Left ventricle myocardium superior (tissue), 1 donor: ENCODE measurements at regions not wholly inside any gene's neighbourhood (a gene's known extent, or its start where the extent isn't known, plus 50 kb on each side); places are given as distances from the start of the nearest gene placed in this dataset.

Source experiments
- ATAC-seq: fragments of 200-7000 bp; cut with Tn5 transposase; one replicate; pipeline ENCODE4 v1.9.1; 2020; ENCODE audit warnings: mild to moderate bottlenecking, moderate library complexity
- DNase-seq: peaks from one replicate; pipeline ENCODE4 v3.0.0-alpha.2; 2020
- intact Hi-C: fragments of 100-400 bp; cut with micrococcal nuclease; formaldehyde crosslinking; loops from one replicate; pipeline ENCODE4 v1.11.0; 2022
- donor health status: DM: no; HTN: yes; CAD: no; lungs with severe emphysema.

- intact Hi-C loops = no loop called here
- DNase-seq (no peak), ATAC-seq (no peak)
These were observed 105.1 kb downstream of the VCPKMT start for GRCh38 chr14:50011242-50011641.

- no peak for ATAC-seq
- no peak for DNase-seq
- intact Hi-C loops = no loop called here
These were observed 103.7 kb downstream of the VCPKMT start for GRCh38 chr14:50012644-50013043.

- intact Hi-C loops = no loop called here
- ATAC-seq (no peak), DNase-seq (no peak)
These were observed 103.0 kb downstream of the VCPKMT start for GRCh38 chr14:50013198-50013918.

GRCh38 chr14:50013934-50014333 is 102.4 kb downstream of the VCPKMT start:
- intact Hi-C loops = no loop called here
- DNase-seq = no peak
- no peak for ATAC-seq

GRCh38 chr14:50014809-50015430 is 101.5 kb downstream of the VCPKMT start:
- intact Hi-C loops = no loop called here
- ATAC-seq = no peak
- no peak for DNase-seq

- intact Hi-C loops = no loop called here
- no peak for DNase-seq
- no peak for ATAC-seq
These were observed 100.7 kb downstream of the VCPKMT start for GRCh38 chr14:50015716-50016115.

- peak; percentile 78 for ATAC-seq
These were observed 98.0 kb downstream of the VCPKMT start for GRCh38 chr14:50018201-50018932.

GRCh38 chr14:50018933-50019210 is 97.5 kb downstream of the VCPKMT start:
- DNase-seq = no peak
- no peak for ATAC-seq
- intact Hi-C loops = no loop called here

More at GRCh38 chr14:50018201-50018932, 98.0 kb downstream of the VCPKMT start:
- intact Hi-C loops = no loop called here
- no peak for DNase-seq

- no peak for ATAC-seq
- intact Hi-C loops = no loop called here
- no peak for DNase-seq
These were observed 96.2 kb downstream of the VCPKMT start for GRCh38 chr14:50020184-50020583.

GRCh38 chr14:50020799-50021198 is 95.6 kb downstream of the VCPKMT start:
- ATAC-seq (no peak), DNase-seq (no peak)
- intact Hi-C loops = no loop called here

GRCh38 chr14:50021261-50022031 is 94.9 kb downstream of the VCPKMT start:
- intact Hi-C loops = no loop called here
- DNase-seq (no peak), ATAC-seq (no peak)

- intact Hi-C loops = no loop called here
- ATAC-seq (no peak), DNase-seq (no peak)
These were observed 93.7 kb downstream of the VCPKMT start for GRCh38 chr14:50022661-50023060.

- no peak for DNase-seq
- intact Hi-C loops = no loop called here
- ATAC-seq = peak; percentile 68
These were observed 92.5 kb downstream of the VCPKMT start for GRCh38 chr14:50023671-50024490.

- ATAC-seq (no peak), DNase-seq (no peak)
- intact Hi-C loops = no loop called here
These were observed 91.3 kb downstream of the VCPKMT start for GRCh38 chr14:50025073-50025472.

GRCh38 chr14:50025776-50026175 is 90.6 kb downstream of the VCPKMT start:
- ATAC-seq (no peak), DNase-seq (no peak)
- intact Hi-C loops = no loop called here

GRCh38 chr14:50026396-50026795 is 90.0 kb downstream of the VCPKMT start:
- no peak for ATAC-seq
- intact Hi-C loops = no loop called here

GRCh38 chr14:50027816-50028215 is 88.6 kb downstream of the VCPKMT start:
- ATAC-seq (peak; percentile 24), DNase-seq (no peak)
- intact Hi-C loops = no loop called here

More at GRCh38 chr14:50026396-50026795, 90.0 kb downstream of the VCPKMT start:
- DNase-seq = no peak

GRCh38 chr14:50028458-50028857 is 87.9 kb downstream of the VCPKMT start:
- DNase-seq (no peak), ATAC-seq (no peak)
- intact Hi-C loops = no loop called here

GRCh38 chr14:50030036-50030435 is 86.3 kb downstream of the VCPKMT start:
- no peak for DNase-seq
- no peak for ATAC-seq
- intact Hi-C loops = no loop called here
